AG04450 (cell line): ENCODE measurements at regions not wholly inside any gene's neighbourhood (a gene's known extent, or its start where the extent isn't known, plus 50 kb on each side); places are given as distances from the start of the nearest gene placed in this dataset.

Experiments used
- CTCF ChIA-PET: fragments of 300-600, 350-600 bp; formaldehyde crosslinking; extraction: SDS; loops from one replicate; lab custom pipeline; 2022; ENCODE audit warnings: antibody characterized with exemption, inconsistent platforms; lab: Charles Lee
- POLR2A ChIA-PET: fragments of 350-600 bp; formaldehyde crosslinking; extraction: SDS; loops from one replicate; lab custom pipeline; 2021; ENCODE audit warnings: antibody characterized with exemption, inconsistent platforms; lab: Yijun Ruan, JAX
- DNase-seq: peaks from one replicate; pipeline ENCODE4 v3.0.0-alpha.2; 2011; ENCODE audit warnings: low read depth, low spot score
- H3K27ac ChIP-seq: one replicate; pipeline ENCODE4 v1.5.1; 2012; ENCODE audit warnings: low read depth, low read length, control low read depth
- H3K27me3 ChIP-seq: one replicate; pipeline ENCODE4 v1.6.0; 2012; ENCODE audit warnings: low read length; ENCODE audit not compliant: control insufficient read depth, insufficient read depth
- H3K4me3 ChIP-seq: 2 replicates; pipeline ENCODE4 v1.5.1; 2011; ENCODE audit warnings: mild to moderate bottlenecking, low read depth, low read length, control low read depth
- H3K9me3 ChIP-seq: 2 replicates; pipeline ENCODE4 v1.5.1; 2012; ENCODE audit warnings: low read length; ENCODE audit not compliant: control insufficient read depth, insufficient read depth
- TF ChIP-seq, protein P1 (sequence below): IDR thresholded peaks from 2 replicates; pipeline ENCODE4 v1.5.1; 2011; ENCODE audit warnings: low read depth, low read length, control low read depth, inconsistent platforms

DNA sequence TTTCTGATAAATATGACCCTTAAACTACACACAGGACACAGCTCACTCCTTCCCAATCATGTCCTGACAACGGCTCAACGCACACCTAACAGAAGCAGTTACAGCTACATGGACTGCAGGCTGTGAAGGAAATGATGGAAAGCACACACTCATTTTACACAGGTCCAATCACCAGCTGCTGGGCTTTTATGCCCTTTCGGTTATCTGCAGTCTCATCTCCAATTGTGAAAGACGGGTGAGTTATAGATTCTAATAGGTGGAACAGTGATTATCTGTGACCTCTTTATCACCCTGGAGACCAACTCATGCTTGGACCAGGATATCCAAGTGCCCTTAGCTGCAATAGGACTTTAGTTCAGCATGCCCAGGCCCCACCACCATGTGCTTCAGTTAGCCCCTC, 110.4 kb upstream of the CREB1 start:
- H3K4me3 ChIP-seq = no peak overlapping the region
- ChIA-PET CTCF (no interaction called here), POLR2A (no interaction called here)
- DNase-seq = no peak
- no peaks in the 10 kb centered on the region for H3K27me3 ChIP-seq
- H3K27ac ChIP-seq = no peak overlapping the region
- peaks cover 7% of the 10 kb centered on the region for H3K9me3 ChIP-seq
- TF ChIP-seq, protein P1, sequence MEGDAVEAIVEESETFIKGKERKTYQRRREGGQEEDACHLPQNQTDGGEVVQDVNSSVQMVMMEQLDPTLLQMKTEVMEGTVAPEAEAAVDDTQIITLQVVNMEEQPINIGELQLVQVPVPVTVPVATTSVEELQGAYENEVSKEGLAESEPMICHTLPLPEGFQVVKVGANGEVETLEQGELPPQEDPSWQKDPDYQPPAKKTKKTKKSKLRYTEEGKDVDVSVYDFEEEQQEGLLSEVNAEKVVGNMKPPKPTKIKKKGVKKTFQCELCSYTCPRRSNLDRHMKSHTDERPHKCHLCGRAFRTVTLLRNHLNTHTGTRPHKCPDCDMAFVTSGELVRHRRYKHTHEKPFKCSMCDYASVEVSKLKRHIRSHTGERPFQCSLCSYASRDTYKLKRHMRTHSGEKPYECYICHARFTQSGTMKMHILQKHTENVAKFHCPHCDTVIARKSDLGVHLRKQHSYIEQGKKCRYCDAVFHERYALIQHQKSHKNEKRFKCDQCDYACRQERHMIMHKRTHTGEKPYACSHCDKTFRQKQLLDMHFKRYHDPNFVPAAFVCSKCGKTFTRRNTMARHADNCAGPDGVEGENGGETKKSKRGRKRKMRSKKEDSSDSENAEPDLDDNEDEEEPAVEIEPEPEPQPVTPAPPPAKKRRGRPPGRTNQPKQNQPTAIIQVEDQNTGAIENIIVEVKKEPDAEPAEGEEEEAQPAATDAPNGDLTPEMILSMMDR = no peak

DNA sequence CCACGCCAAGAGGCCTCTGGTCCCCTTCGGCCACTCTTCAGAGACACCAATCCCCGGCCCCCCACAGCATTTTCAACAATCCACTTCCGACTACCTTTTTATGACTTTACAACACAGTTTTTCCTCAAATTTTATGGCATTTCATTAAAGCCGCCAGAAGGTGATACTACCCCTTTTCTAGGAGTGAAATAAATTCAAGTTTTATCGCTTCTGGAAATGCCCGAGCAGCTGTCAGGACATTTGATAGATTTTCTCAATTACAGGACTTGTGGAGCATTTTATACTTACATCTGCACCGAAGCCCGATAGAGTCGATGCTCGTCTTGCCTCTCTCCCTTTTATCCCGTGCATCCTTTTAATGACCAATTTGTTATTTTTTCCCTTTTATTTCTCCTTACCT, 108.1 kb upstream of the CREB1 start:
- Histone ChIP-seq H3K27me3 (no peaks in the 10 kb centered on the region), H3K4me3 (no peak overlapping the region), H3K9me3 (peaks cover 7% of the 10 kb centered on the region), H3K27ac (no peak overlapping the region)
- no peak for DNase-seq
- ChIA-PET CTCF (no interaction called here), POLR2A (no interaction called here)
- TF ChIP-seq, protein P1 = no peak

DNA sequence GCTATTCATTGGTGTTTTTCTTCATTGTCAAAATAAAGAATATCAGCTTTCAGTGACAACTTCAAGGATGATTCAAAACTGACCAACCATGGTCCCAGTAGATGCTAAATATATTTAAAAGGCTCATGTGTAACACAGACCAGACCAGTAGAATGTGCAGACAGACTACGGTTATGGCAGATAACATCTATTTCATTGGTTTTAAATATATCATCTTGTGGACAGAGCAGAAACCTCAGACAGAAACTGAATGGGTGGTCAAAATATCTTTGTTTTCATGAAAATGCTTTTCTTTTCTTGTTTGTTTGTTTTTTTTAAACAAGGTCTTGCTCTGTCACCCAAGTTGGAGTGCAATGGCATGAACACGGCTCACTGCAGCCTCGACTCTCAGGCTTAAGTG, 107.4 kb upstream of the CREB1 start:
- POLR2A ChIA-PET = no interaction called here
- CTCF ChIA-PET = no interaction called here

DNA sequence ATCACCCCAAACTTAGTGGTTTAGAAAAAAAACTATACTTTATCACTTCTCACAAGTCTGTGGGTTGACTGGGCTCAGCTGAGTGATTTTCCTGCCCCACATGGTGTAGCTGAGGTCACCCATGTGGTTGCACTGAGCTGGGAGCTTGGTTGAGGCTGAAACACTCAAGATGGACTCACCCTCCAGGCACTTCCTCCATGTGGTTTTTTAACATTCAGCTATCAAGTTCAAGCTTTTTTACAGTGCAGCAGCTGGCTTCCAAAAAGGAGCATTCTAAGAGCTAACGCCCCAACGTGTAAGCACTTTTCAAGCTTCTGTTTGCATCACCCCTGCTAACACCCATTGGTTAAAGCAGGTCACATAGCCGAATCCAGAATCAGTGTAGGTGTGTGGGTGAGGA, 105.9 kb upstream of the CREB1 start:
- no peak overlapping the region for H3K4me3 ChIP-seq
- H3K27ac ChIP-seq = no peak overlapping the region
- ChIA-PET POLR2A (interaction anchor here (0.9 to 1.0 kb wide), 3 partner anchors 49 to 259 kb away, joined by 3 to 5 read pairs (median 4); partner anchors contain the start of gene CREB1), CTCF (no interaction called here)
- DNase-seq = peak; percentile 80
- TF ChIP-seq, protein P1 = no peak
- peaks cover 7% of the 10 kb centered on the region for H3K9me3 ChIP-seq
- H3K27me3 ChIP-seq = no peaks in the 10 kb centered on the region

More for the DNA sequence above, 107.4 kb upstream of the CREB1 start:
- H3K4me3 ChIP-seq = no peak overlapping the region
- TF ChIP-seq, protein P1 = no peak
- peaks cover 7% of the 10 kb centered on the region for H3K9me3 ChIP-seq
- DNase-seq = no peak
- no peaks in the 10 kb centered on the region for H3K27me3 ChIP-seq
- no peak overlapping the region for H3K27ac ChIP-seq

DNA sequence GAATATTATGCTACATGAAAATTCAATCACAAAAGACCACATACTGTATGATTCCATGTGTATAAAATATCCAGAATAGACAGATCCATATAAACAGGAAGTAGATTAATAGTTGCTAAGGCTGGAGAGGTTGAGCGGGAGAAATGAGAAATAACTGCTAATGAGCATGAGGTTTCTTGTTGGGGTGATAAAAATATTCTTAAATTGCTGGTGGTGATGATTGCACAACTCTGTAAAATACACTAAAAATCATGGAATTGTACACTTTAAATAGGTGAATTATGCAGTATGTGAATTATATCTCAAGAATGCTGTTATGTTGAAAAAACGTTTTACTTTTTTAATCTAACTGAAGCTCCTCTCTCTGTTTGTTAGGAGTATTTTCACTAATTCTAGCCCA, 101.8 kb upstream of the CREB1 start:
- H3K27me3 ChIP-seq = no peaks in the 10 kb centered on the region
- H3K27ac ChIP-seq = no peak overlapping the region
- DNase-seq = no peak

More for the DNA sequence above, 101.8 kb upstream of the CREB1 start:
- POLR2A ChIA-PET = no interaction called here
- CTCF ChIA-PET = no interaction called here
- Histone ChIP-seq H3K9me3 (peaks cover 4% of the 10 kb centered on the region), H3K4me3 (no peak overlapping the region)
- TF ChIP-seq, protein P1 = no peak
